BJ (cell line): ENCODE measurements at regions not wholly inside any gene's neighbourhood (a gene's known extent, or its start where the extent isn't known, plus 50 kb on each side); places are given as distances from the start of the nearest gene placed in this dataset.

ENCODE experiments used
- CTCF ChIA-PET: fragments of 350-600 bp; formaldehyde crosslinking; extraction: SDS; loops from one replicate; lab custom pipeline; 2021; ENCODE audit warnings: antibody characterized with exemption, inconsistent platforms; lab: Yijun Ruan, JAX
- POLR2A ChIA-PET: fragments of 300-600 bp; sonication (Branson Sonifier 250); formaldehyde crosslinking; extraction: SDS; loops from one replicate; lab custom pipeline; 2021; ENCODE audit warnings: antibody characterized with exemption; lab: Charles Lee
- DNase-seq: peaks from one replicate; pipeline ENCODE4 v3.0.0-alpha.2; 2011; ENCODE audit warnings: low read depth
- H3K27me3 ChIP-seq: 2 replicates; pipeline ENCODE4 v1.6.0; 2011; ENCODE audit warnings: low read length; ENCODE audit not compliant: control insufficient read depth, insufficient read depth
- H3K36me3 ChIP-seq: 2 replicates; pipeline ENCODE4 v1.5.1; 2011; ENCODE audit warnings: low read length; ENCODE audit not compliant: control insufficient read depth, insufficient read depth
- H3K4me3 ChIP-seq: 2 replicates; pipeline ENCODE4 v1.5.1; 2011; ENCODE audit warnings: low read depth, mild to moderate bottlenecking, control low read depth, low read length
- TF ChIP-seq, protein P1 (sequence below): IDR thresholded peaks from 2 replicates; pipeline ENCODE4 v1.5.1; 2011; ENCODE audit warnings: low read depth, mild to moderate bottlenecking, control low read depth, inconsistent platforms, low read length, moderate library complexity; ENCODE audit not compliant: insufficient read depth

DNA sequence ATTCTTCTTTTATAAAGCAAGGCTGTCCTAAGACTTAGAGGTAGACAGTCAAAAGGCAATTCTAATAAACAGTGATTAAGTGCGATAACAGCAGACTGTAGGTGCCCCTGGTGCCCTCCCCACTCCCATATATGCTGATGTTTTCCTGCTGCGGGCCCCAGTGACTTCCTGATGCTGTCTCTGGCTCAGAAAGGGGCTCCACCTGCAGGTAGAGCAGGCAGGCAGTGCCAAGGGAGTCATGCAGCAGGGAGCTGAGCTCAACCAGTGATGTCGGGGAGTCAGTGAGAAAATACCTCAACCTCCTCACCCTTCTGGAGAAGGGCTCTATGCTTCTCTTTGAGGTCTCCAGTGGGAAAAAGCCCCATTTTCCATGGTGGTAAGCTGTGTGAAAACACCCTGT lies 126.7 kb upstream of the SSTR4 start:
- H3K27me3 ChIP-seq = no peaks in the 10 kb centered on the region
- CTCF ChIA-PET = interaction anchor here (1.2 kb wide), 1 partner anchor 570 kb away, joined by 3 read pairs; no protein-coding TSS in a partner anchor
- POLR2A ChIA-PET = no interaction called here
- no peaks in the 10 kb centered on the region for H3K36me3 ChIP-seq
- TF ChIP-seq, protein P1, sequence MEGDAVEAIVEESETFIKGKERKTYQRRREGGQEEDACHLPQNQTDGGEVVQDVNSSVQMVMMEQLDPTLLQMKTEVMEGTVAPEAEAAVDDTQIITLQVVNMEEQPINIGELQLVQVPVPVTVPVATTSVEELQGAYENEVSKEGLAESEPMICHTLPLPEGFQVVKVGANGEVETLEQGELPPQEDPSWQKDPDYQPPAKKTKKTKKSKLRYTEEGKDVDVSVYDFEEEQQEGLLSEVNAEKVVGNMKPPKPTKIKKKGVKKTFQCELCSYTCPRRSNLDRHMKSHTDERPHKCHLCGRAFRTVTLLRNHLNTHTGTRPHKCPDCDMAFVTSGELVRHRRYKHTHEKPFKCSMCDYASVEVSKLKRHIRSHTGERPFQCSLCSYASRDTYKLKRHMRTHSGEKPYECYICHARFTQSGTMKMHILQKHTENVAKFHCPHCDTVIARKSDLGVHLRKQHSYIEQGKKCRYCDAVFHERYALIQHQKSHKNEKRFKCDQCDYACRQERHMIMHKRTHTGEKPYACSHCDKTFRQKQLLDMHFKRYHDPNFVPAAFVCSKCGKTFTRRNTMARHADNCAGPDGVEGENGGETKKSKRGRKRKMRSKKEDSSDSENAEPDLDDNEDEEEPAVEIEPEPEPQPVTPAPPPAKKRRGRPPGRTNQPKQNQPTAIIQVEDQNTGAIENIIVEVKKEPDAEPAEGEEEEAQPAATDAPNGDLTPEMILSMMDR = no peak
- H3K4me3 ChIP-seq = no peak overlapping the region
- no peak for DNase-seq

DNA sequence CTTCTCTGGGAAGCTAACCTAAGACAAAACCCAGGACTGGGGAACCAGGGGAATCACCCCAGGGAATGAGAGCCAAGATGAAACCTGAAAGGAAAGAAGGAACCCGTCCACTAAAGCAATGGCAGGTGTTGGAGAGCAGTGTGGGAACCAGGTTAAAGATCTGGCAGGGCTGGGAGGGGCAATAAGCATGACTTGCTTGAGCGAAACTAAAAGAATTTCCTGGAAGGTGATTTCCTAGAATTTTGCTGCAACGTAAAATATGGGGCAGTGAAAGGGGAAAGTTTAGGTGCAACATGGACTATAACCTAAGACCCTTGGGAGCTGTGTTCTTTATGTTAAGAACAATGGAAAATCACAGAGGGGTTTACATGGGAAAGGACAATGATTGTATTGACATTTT lies 126.2 kb upstream of the SSTR4 start:
- no peak for DNase-seq
- ChIA-PET CTCF (interaction anchor here (0.8 kb wide), 1 partner anchor 17 kb away, joined by 3 read pairs; no protein-coding TSS in a partner anchor), POLR2A (no interaction called here)
- H3K36me3 ChIP-seq = no peaks in the 10 kb centered on the region
- TF ChIP-seq, protein P1 = no peak
- H3K4me3 ChIP-seq = no peak overlapping the region
- H3K27me3 ChIP-seq = no peaks in the 10 kb centered on the region

DNA sequence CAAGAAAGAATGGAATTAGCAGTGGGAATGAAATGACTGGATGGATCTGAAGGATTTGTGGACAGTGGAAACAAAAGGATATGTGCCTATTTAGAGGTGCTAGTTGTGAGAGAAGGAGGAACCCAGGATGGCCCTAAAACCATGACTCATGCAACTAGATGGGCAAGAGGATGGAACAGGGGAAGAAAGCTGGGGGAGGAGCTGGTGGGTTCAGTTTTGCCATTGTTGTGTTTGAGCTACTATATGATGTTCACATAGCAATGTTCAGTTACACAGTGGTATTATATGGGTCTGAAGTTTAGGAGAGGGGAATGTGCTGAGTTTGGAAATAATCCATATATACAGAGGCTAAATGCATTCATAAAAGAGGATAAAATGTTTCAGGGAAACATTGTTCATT lies 125.7 kb upstream of the SSTR4 start:
- POLR2A ChIA-PET = no interaction called here
- Histone ChIP-seq H3K4me3 (no peak overlapping the region), H3K36me3 (no peaks in the 10 kb centered on the region), H3K27me3 (no peaks in the 10 kb centered on the region)
- TF ChIP-seq, protein P1 = no peak
- no peak for DNase-seq
- CTCF ChIA-PET = interaction anchor here (0.8 kb wide), 1 partner anchor 17 kb away, joined by 3 read pairs; no protein-coding TSS in a partner anchor

DNA sequence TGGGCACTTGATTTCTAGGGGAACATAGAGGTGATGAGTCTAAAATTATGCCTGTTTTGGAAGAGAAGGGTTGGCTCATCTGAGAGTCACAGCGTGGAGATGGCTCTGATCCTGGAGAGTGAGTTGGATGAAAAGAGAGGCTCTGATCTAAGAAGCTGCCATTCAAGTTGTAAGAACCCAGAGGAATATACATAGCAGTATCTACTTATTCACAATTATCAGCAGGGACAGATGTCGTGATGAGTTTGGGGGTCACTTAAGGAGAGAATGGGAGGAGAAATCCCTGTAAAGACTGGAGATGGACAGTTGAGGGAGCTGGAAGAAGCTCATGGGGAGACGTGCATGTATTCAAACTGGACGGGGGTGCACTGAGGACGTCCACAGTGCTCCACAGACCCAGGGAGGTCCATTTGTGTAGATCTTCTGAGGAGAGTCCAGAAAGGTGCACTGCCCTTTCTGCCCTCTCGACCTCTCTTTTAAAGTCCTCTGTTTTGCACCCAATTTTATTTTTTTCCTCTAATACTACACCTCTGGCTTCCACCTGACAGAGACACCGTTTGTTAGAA lies 124.7 kb upstream of the SSTR4 start:
- TF ChIP-seq, protein P1 = no peak
- DNase-seq = no peak
- POLR2A ChIA-PET = no interaction called here
- Histone ChIP-seq H3K4me3 (no peak overlapping the region), H3K27me3 (no peaks in the 10 kb centered on the region), H3K36me3 (no peaks in the 10 kb centered on the region)
- CTCF ChIA-PET = no interaction called here

DNA sequence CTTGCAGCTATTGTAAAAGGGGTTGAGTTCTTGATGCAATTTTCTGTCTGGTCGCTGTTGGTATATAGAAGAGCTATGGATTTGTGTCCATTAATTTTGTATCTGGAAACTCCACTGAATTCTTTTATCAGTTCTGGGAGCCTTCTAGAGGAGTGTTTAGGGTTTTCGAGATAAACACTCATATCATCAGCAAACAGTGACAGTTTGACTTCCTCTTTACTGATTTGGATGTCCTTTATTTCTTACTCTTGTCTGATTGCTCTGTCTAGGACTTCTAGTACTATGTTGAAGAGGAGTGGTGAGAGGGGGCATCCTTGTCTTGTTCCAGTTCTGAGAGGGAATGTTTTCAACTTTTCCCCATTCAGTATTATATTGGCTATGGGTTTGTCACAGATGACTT lies 120.8 kb upstream of the SSTR4 start:
- TF ChIP-seq, protein P1 = no peak
- no peak overlapping the region for H3K4me3 ChIP-seq
- H3K27me3 ChIP-seq = no peaks in the 10 kb centered on the region
- POLR2A ChIA-PET = no interaction called here
- CTCF ChIA-PET = no interaction called here
- no peak for DNase-seq
- H3K36me3 ChIP-seq = no peaks in the 10 kb centered on the region
